ENCODE measurements at regions not wholly inside any gene's neighbourhood (a gene's known extent, or its start where the extent isn't known, plus 50 kb on each side); places are given as distances from the start of the nearest gene placed in this dataset.

DNA sequence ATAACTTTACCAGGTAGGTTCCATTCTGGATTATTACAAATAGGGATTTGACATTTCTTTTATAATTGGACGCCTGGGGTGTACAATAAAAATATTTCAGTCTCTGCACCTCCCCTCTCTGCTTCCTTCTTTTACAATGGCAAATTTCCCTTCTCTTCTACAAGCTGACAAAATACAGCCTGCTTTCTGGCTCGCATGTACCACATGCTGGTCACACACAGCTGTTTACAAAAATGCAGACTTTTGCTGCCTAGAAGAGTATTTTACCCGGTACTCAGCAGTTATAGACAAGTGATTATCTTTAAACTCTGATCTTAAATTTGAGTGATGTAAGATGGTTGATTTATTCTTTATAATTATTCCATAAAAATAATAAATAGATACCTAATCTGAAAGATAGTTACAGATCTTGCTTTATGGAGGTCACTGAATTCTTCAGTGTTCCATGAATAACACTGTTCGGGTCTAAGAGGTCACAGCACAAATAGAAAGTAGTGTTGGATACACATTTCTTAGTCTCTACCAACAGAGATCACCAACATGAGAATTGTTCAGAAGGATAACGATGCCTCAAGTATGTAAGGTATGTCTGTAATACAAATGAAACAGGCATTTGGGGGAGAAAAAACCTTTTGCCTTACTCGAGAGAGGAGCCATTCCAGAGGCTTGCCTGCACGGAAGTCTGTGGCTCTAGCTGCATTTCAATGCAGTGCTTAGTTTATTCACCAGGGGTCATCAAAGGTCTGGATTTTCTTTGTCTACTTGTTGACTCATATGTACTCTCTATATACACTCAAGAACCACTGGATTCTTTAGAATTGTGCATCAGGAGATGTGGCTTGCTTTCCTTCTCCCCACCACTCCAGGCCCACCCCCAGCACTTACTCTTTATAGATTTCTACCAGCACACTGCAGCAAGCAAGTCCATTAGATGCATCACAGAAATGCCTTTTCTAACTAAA lies 206.6 kb upstream of the RFX3 start:
- peak; percentile 18 for DNase-seq

DNA sequence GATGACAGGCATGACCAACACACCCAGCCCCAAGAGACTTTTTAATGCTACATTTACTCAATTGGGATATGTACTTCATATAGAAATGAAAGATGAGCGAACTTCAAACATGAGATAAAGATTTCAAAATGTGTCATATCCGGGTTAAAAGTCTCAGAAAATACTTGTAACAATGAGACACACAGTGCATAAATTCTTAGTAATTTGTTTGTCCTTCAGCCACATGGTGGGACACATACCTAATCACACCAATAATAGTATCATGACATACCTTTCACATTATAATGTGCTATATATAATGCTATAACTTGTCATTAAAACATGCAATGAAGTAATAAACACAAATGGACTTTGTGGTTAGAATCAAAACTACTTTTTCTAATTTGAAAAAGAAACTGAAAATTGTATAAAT lies 204.7 kb upstream of the RFX3 start:
- DNase-seq: no peak

DNA sequence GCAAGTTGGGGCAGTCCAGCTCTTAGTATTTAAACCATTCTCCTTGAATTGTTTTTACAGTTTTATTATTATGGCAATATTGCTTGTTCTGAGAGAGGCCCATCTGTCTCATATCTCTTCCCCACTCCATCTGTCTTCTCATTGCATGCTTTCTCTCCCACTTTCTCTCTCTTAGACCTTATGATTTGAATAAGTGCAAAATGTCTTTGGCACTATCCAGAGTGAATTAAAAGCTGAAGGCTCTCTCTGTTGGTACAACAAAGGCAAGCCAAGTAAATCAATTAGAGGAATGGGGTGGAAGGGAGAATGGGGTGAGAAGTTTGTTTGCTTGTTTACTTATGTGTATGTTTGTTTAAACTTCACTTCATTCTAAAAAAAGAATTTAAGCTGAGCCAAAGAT lies 195.3 kb upstream of the RFX3 start:
- DNase-seq: no peak

DNA sequence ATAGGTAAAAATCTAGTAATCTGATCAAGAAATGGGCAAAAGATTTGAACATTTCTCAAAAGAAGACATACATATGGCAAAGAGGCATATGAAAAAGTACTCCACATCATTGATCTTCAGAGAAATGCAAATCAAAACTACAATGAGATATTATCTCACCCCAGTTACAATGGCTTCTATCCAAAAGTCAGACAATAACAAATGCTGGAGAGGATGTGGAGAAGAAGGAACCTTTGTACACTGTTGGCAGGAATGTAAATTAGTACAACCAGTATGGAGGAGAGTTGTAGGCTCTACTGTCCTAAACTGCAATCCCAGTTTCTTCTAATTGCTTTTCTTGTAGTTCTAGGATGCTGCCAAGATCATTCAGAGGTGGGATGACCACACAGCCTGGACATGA lies 193.5 kb upstream of the RFX3 start:
- no peak for DNase-seq

DNA sequence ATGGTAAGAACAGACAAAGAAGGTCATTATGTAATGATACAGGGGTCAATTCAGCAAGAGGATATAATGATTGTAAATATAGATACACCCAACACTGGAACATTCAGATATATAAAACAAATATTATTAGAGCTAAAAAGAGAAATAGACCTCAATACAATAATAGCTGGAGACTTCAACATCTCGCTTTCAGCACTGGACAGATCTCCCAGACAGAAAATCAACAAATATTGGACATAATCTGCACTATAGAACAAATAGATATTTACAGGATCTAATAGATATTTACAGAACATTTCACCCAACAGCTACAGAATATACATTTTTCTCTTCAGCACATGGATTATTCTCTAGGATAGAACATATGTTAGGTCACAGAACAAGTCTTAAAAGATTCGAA lies 190.6 kb upstream of the RFX3 start:
- no peak for DNase-seq

- DNase-seq: no peak
Measured at GRCh38 chr9:3708751-3709150, 182.9 kb upstream of the RFX3 start.

DNA sequence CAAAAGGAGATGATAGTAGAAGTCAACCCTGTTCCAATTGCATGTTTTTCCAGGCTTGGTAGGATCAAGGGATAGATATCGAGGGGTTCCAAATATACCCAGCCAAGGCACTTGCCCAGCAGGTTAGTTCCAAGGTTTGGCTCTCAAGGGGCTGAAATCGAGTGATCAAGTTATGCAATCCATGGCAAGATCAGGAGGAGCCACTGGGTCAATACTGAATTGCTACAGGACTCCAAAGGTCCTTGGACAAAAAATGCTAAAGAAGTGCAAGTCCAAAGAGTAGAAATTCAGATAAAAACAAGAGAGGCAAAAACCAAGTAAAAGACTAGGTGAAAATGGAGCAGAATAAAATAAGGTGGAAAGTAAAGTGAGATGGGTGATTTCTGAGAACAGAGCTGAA lies 179.1 kb upstream of the RFX3 start:
- no peak for DNase-seq

- no peak for DNase-seq
Measured at GRCh38 chr9:3700772-3701171, 175.0 kb upstream of the RFX3 start.

DNA sequence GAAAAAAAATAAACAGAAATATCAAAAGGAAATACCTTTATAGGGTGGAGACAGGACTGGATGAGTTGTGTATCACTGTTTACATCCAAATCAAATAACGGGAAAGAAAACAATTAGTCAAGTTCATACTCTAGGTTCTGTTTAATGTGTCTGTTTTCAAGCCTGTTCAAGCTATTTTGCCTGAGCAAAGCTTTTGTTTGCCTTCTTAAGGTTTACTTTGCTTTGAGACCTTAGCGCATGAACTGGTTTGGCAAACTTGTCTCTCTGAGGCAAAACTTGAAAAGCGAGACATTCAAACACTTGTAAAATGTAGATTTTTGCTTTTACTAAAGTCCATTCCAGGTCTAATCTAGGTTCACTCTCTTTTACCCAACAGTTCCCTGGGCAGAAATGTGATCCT lies 174.1 kb upstream of the RFX3 start:
- DNase-seq: no peak

GRCh38 chr9:3698531-3698930 lies 172.7 kb upstream of the RFX3 start:
- DNase-seq: no peak

DNA sequence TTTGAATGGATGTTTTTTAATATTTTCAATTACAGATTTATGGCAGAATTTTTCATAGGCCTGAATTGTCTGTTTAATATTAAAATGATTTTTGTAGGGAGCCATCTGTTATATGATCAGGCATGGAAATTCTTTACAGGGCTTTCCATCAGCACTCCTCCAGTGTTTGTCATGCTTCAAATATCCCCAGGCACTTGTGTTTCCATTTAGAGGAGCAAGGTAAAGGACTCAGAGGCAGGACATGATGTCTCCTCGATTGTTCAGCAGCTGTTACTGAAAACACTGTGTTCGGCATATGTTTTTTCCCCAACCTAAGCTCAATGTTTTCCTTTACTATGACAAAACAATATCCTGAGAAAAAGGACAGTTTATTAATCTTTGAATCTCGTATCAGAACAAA lies 172.3 kb upstream of the RFX3 start:
- no peak for DNase-seq

DNA sequence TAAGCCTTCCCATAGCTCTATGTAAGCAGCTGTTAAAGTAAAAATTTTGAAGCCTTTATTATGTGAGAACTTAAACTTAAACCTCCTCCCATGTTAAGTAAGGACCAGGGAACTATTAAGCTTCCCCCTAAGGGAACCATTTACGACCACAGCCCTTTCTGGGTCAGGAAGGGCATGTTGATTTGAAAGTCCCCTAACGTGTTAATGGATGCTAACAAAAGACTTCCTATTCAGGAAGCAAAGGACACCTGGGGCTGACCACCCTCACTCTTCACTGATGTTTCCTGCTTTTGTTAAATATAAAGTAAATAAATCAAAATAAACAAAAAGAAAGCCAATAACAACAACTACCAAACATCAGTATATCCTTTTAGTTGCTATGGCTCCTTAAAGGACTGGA lies 170.6 kb upstream of the RFX3 start:
- no peak for DNase-seq

GRCh38 chr9:3692606-3693005 lies 166.8 kb upstream of the RFX3 start:
- no peak for DNase-seq

DNA sequence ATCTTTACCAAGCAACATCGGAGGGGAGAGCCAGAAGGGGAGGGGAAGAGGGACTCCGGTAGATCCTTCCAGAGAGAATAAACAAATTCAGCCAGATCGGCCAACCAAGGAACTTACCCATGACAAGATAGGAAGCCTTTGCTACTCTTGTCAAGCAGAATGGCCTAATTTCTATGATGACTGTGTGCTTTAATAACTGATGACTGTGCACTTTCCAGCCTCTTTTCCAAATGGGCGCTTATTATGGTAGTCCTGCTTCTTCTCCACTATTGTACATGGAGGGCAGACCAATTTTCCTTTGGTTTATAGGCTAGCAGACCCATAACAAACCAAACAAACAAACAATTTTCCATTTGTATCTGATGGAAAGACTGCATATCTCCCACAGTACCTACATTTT lies 163.8 kb upstream of the RFX3 start:
- DNase-seq: no peak

GRCh38 chr9:3687145-3687544 lies 161.3 kb upstream of the RFX3 start:
- DNase-seq: no peak

GRCh38 chr9:3682186-3682585 lies 156.4 kb upstream of the RFX3 start:
- DNase-seq: no peak

- DNase-seq: no peak
Measured at GRCh38 chr9:3677541-3677940, 151.7 kb upstream of the RFX3 start.

- DNase-seq: no peak
Measured at GRCh38 chr9:3676766-3677165, 151.0 kb upstream of the RFX3 start.

GRCh38 chr9:3675946-3676345 lies 150.1 kb upstream of the RFX3 start:
- no peak for DNase-seq

- DNase-seq: no peak
Measured at GRCh38 chr9:3674561-3674960, 148.8 kb upstream of the RFX3 start.

DNA sequence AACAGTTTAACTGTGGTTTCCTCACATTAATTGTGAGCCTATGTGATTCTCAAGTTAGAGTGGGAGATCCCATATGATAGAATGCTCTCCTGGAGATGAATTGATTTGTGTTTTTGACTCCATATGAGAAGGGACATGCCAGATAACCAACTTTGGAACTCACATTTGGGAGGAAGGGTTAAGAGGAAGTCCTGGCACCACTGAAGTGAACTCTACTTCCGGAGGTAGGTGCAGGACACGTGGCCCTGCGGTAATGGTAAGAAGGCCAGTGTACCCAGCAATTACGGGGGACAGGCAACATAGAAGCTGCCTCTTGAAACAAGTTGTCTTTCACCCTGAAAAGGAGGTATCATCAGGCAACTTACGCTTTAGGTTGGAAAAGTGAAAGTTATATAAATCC lies 146.6 kb upstream of the RFX3 start:
- no peak for DNase-seq

DNA sequence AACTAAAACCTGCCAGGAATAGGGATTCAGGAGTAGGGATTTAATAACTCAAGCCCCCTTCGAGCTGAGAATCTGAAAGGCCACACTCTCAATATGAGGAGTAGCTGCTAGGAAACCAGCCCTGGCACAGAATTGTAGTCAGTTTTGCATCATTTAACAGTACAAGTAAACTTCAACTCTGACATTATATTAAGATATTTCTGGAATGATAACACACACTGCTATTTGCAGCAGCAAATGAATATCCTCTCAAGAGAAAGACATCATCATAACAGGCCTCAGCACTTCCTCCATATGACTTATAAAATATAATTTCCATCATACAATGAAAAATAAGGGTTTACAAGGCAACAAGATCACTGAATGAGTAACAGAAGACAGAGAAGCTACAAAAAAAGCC lies 138.2 kb upstream of the RFX3 start:
- no peak for DNase-seq

GRCh38 chr9:3662671-3663070 lies 136.9 kb upstream of the RFX3 start:
- DNase-seq: no peak

DNA sequence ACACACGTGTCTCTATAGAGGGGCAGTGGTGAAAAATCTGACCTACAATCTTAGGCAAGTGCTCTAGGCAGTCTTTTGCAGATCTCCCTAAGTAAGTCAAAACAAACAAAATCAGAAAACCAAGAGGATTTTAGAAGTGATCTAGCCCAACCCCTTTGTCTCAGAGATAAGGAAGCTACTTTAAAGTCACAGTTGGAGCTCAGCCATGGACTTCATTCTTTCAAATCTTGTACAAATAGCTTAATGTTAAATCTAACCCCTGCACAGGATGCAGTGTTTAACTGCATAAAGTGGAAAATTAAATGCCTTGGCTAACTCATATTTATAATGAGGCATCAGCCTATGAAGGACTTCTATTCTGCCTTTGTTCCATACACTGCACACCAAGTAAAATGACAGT lies 135.1 kb upstream of the RFX3 start:
- DNase-seq: no peak

DNA sequence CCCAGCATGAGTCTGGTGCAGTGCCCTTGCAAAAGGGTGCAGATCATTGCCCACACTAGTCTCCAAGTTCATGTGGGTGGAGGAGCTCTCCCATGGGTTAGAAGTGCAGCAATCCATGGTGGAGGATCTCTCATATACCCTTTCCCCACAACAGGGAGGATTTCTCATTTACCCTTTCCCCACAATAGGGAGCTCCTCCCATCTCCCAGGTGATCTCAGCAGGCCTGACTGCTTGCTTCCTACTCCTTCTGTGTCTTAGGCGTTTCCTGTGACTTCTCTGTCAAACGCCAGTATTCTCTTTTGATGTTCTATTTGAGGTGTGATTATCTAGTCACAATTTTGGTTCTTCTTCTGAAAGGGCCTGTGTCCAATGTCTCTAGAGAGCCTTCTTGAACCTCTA lies 133.8 kb upstream of the RFX3 start:
- no peak for DNase-seq

Data from activated CD8-positive, alpha-beta memory T cell treated with anti-CD3 and anti-CD28 coated beads, Interleukin-2, amount 50 U/mL, for 4 hours (primary cell).